ENCODE measurements at regions not wholly inside any gene's neighbourhood (a gene's known extent, or its start where the extent isn't known, plus 50 kb on each side); places are given as distances from the start of the nearest gene placed in this dataset.

GRCh38 chr14:105863296-105864108 is 337.1 kb downstream of the TMEM121 start:
- DNase-seq (ENCODE audit: low read depth in 1 of 2, low spot score in 1 of 2) = no peak
- Histone ChIP-seq H3K27ac (replicated peaks) (no peak overlapping the region), H3K4me3 (replicated peaks; ENCODE audit: insufficient read depth, low read length) (no peak overlapping the region), H3K27me3 (ENCODE audit: insufficient read depth, poor library complexity, severe bottlenecking) (no peaks in the 10 kb centered on the region)
- no peak for TF ChIP-seq SPI1 (IDR thresholded peaks at IDR 0.05; ENCODE audit: borderline replicate concordance, low read depth)

DNA sequence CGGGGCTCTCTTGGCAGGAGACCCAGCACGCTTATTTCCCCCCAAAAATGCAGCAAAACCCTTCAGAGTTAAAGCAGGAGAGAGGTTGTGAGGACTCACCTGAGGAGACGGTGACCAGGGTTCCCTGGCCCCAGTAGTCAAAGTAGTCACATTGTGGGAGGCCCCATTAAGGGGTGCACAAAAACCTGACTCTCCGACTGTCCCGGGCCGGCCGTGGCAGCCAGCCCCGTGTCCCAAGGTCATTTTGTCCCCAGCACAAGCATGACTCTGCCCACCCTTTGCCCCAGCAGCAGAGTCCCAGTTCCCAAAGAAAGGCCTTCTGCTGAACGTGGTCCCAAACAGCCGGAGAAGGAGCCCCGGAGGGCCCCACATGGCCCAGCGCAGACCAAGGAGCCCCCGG is 337.7 kb downstream of the TMEM121 start:
- Histone ChIP-seq H3K27me3 (ENCODE audit: insufficient read depth, poor library complexity, severe bottlenecking) (no peaks in the 10 kb centered on the region), H3K27ac (replicated peaks) (no peak overlapping the region), H3K4me3 (replicated peaks; ENCODE audit: insufficient read depth, low read length) (no peak overlapping the region)
- no peak for TF ChIP-seq POLR2AphosphoS5 (IDR thresholded peaks at IDR 0.05; ENCODE audit: low read depth)
- TF ChIP-seq, protein P1, sequence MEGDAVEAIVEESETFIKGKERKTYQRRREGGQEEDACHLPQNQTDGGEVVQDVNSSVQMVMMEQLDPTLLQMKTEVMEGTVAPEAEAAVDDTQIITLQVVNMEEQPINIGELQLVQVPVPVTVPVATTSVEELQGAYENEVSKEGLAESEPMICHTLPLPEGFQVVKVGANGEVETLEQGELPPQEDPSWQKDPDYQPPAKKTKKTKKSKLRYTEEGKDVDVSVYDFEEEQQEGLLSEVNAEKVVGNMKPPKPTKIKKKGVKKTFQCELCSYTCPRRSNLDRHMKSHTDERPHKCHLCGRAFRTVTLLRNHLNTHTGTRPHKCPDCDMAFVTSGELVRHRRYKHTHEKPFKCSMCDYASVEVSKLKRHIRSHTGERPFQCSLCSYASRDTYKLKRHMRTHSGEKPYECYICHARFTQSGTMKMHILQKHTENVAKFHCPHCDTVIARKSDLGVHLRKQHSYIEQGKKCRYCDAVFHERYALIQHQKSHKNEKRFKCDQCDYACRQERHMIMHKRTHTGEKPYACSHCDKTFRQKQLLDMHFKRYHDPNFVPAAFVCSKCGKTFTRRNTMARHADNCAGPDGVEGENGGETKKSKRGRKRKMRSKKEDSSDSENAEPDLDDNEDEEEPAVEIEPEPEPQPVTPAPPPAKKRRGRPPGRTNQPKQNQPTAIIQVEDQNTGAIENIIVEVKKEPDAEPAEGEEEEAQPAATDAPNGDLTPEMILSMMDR (IDR thresholded peaks at IDR 0.05; ENCODE audit: insufficient read depth, low read length) = no peak
- TF ChIP-seq SPI1 (IDR thresholded peaks at IDR 0.05; ENCODE audit: borderline replicate concordance, low read depth) = no peak
- TF ChIP-seq, protein P2, sequence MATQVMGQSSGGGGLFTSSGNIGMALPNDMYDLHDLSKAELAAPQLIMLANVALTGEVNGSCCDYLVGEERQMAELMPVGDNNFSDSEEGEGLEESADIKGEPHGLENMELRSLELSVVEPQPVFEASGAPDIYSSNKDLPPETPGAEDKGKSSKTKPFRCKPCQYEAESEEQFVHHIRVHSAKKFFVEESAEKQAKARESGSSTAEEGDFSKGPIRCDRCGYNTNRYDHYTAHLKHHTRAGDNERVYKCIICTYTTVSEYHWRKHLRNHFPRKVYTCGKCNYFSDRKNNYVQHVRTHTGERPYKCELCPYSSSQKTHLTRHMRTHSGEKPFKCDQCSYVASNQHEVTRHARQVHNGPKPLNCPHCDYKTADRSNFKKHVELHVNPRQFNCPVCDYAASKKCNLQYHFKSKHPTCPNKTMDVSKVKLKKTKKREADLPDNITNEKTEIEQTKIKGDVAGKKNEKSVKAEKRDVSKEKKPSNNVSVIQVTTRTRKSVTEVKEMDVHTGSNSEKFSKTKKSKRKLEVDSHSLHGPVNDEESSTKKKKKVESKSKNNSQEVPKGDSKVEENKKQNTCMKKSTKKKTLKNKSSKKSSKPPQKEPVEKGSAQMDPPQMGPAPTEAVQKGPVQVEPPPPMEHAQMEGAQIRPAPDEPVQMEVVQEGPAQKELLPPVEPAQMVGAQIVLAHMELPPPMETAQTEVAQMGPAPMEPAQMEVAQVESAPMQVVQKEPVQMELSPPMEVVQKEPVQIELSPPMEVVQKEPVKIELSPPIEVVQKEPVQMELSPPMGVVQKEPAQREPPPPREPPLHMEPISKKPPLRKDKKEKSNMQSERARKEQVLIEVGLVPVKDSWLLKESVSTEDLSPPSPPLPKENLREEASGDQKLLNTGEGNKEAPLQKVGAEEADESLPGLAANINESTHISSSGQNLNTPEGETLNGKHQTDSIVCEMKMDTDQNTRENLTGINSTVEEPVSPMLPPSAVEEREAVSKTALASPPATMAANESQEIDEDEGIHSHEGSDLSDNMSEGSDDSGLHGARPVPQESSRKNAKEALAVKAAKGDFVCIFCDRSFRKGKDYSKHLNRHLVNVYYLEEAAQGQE (IDR thresholded peaks at IDR 0.05; ENCODE audit: insufficient replicate concordance, low read depth) = no peak
- no peak for TF ChIP-seq GABPA (IDR thresholded peaks at IDR 0.05; ENCODE audit: low read depth)
- DNase-seq (ENCODE audit: low read depth in 1 of 2, low spot score in 1 of 2) = no peak

GRCh38 chr14:105864651-105865265 is 338.4 kb downstream of the TMEM121 start:
- TF ChIP-seq, protein P2 (IDR thresholded peaks at IDR 0.05; ENCODE audit: insufficient replicate concordance, low read depth) = no peak
- TF ChIP-seq, protein P1 (IDR thresholded peaks at IDR 0.05; ENCODE audit: insufficient read depth, low read length) = no peak
- TF ChIP-seq SPI1 (IDR thresholded peaks at IDR 0.05; ENCODE audit: borderline replicate concordance, low read depth) (no peak), GABPA (IDR thresholded peaks at IDR 0.05; ENCODE audit: low read depth) (no peak)
- no peak overlapping the region for H3K27ac ChIP-seq (replicated peaks)
- no peaks in the 10 kb centered on the region for H3K27me3 ChIP-seq (ENCODE audit: insufficient read depth, poor library complexity, severe bottlenecking)
- H3K4me3 ChIP-seq (replicated peaks; ENCODE audit: insufficient read depth, low read length) = no peak overlapping the region
- DNase-seq (ENCODE audit: low read depth in 1 of 2, low spot score in 1 of 2) = no peak

- TF ChIP-seq, protein P1 (IDR thresholded peaks at IDR 0.05; ENCODE audit: insufficient read depth, low read length) = no peak
- TF ChIP-seq SPI1 (IDR thresholded peaks at IDR 0.05; ENCODE audit: borderline replicate concordance, low read depth) (no peak), GABPA (IDR thresholded peaks at IDR 0.05; ENCODE audit: low read depth) (no peak), POLR2AphosphoS5 (IDR thresholded peaks at IDR 0.05; ENCODE audit: low read depth) (no peak)
- TF ChIP-seq, protein P2 (IDR thresholded peaks at IDR 0.05; ENCODE audit: insufficient replicate concordance, low read depth) = no peak
- H3K27me3 ChIP-seq (ENCODE audit: insufficient read depth, poor library complexity, severe bottlenecking) = no peaks in the 10 kb centered on the region
- no peak for DNase-seq (ENCODE audit: low read depth in 1 of 2, low spot score in 1 of 2)
- H3K27ac ChIP-seq (replicated peaks) = no peak overlapping the region
- H3K4me3 ChIP-seq (replicated peaks; ENCODE audit: insufficient read depth, low read length) = no peak overlapping the region
Observed at GRCh38 chr14:105865266-105865903, 339.0 kb downstream of the TMEM121 start.
